ENCODE measurements at regions not wholly inside any gene's neighbourhood (a gene's known extent, or its start where the extent isn't known, plus 50 kb on each side); places are given as distances from the start of the nearest gene placed in this dataset.

DNA sequence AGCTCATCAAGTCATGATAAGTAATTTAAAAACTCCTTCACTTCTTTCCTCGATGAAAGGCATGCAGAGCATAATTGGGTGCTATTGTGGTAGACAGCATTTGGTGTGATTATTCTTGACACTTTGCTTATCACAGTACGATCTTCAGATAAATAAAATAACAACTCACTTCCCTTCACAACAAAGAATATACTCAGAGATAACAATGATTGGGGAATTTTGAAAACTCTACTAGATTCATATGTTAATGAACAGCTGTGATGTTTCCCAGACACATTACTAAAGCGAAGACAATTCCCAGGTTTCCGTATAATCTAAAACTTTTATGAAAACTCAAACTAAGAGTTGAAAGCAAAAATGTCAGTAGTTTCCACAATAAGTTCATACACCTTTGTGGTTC is 670.6 kb upstream of the EPHA7 start:
- Histone ChIP-seq H3K36me3 (ENCODE audit: control insufficient read depth, insufficient read depth, low read length) (no peaks in the 10 kb centered on the region), H3K27ac (no peak overlapping the region), H3K27me3 (ENCODE audit: control insufficient read depth, insufficient read depth, low read length) (no peaks in the 10 kb centered on the region), H3K9me3 (ENCODE audit: control insufficient read depth, low read length) (no peaks in the 10 kb centered on the region), H3K4me3 (ENCODE audit: low read depth, low read length) (no peak overlapping the region), H2AFZ (no peak overlapping the region), H3K9ac (no peak overlapping the region), H3K79me2 (no peaks in the 10 kb centered on the region), H3K4me2 (ENCODE audit: low read length) (no peak overlapping the region), H3K4me1 (no peaks in the 10 kb centered on the region)
- TF ChIP-seq, protein P1, sequence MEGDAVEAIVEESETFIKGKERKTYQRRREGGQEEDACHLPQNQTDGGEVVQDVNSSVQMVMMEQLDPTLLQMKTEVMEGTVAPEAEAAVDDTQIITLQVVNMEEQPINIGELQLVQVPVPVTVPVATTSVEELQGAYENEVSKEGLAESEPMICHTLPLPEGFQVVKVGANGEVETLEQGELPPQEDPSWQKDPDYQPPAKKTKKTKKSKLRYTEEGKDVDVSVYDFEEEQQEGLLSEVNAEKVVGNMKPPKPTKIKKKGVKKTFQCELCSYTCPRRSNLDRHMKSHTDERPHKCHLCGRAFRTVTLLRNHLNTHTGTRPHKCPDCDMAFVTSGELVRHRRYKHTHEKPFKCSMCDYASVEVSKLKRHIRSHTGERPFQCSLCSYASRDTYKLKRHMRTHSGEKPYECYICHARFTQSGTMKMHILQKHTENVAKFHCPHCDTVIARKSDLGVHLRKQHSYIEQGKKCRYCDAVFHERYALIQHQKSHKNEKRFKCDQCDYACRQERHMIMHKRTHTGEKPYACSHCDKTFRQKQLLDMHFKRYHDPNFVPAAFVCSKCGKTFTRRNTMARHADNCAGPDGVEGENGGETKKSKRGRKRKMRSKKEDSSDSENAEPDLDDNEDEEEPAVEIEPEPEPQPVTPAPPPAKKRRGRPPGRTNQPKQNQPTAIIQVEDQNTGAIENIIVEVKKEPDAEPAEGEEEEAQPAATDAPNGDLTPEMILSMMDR (IDR thresholded peaks at IDR 0.05), result no peak

DNA sequence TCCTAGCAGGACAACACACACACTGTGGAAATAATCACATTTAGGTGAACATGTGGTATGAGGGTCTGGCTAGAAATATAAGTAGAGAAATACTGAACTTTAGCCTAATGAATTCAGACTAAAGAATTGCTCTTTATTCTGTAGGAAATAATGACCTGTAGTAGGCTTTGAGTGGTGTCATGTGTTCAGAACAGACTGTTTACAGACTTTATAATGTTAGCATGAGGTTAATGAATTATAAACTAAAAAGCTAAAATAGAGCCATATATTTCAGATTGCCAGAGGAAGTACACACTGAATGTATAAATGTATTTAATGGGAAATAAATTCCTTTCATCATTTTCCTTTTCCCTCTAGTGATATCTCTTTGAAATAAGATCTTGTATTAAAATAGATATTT is 669.5 kb upstream of the EPHA7 start:
- Histone ChIP-seq H3K4me1 (no peaks in the 10 kb centered on the region), H3K36me3 (ENCODE audit: control insufficient read depth, insufficient read depth, low read length) (no peaks in the 10 kb centered on the region), H3K27me3 (ENCODE audit: control insufficient read depth, insufficient read depth, low read length) (no peaks in the 10 kb centered on the region), H3K27ac (no peak overlapping the region), H3K79me2 (no peaks in the 10 kb centered on the region), H3K4me2 (ENCODE audit: low read length) (no peak overlapping the region), H2AFZ (no peak overlapping the region), H3K4me3 (ENCODE audit: low read depth, low read length) (no peak overlapping the region), H3K9ac (no peak overlapping the region), H3K9me3 (ENCODE audit: control insufficient read depth, low read length) (no peaks in the 10 kb centered on the region)
- TF ChIP-seq, protein P1 (IDR thresholded peaks at IDR 0.05), result no peak

DNA sequence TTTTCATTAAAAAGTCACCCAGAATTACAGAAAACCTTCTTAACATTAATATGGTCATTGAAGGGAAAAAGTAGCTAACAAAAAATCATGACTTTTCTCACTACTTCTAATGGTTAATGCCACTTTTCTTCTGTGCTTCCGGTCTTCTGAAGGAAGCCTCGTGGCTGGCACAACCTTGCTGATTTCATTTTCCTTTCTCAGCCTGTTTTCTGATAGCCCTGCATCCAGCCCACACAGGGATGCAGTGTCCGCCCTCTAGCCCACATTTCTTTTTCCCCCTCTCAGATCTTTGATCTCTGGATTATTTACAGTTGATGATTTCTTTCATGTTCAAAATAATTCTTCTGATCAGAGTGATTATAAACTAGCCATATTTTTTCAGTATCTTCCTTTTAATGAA is 655.4 kb upstream of the EPHA7 start:
- H3K36me3 ChIP-seq (ENCODE audit: control insufficient read depth, insufficient read depth, low read length), result no peaks in the 10 kb centered on the region
- no peak overlapping the region for H3K27ac ChIP-seq
- H3K9me3 ChIP-seq (ENCODE audit: control insufficient read depth, low read length), result no peaks in the 10 kb centered on the region
- H3K4me1 ChIP-seq, result no peaks in the 10 kb centered on the region
- no peak overlapping the region for H3K9ac ChIP-seq
- H3K27me3 ChIP-seq (ENCODE audit: control insufficient read depth, insufficient read depth, low read length), result no peaks in the 10 kb centered on the region
- TF ChIP-seq, protein P1 (IDR thresholded peaks at IDR 0.05), result no peak
- no peak overlapping the region for H3K4me3 ChIP-seq (ENCODE audit: low read depth, low read length)
- H3K4me2 ChIP-seq (ENCODE audit: low read length), result no peak overlapping the region
- no peaks in the 10 kb centered on the region for H3K79me2 ChIP-seq
- H2AFZ ChIP-seq, result no peak overlapping the region

DNA sequence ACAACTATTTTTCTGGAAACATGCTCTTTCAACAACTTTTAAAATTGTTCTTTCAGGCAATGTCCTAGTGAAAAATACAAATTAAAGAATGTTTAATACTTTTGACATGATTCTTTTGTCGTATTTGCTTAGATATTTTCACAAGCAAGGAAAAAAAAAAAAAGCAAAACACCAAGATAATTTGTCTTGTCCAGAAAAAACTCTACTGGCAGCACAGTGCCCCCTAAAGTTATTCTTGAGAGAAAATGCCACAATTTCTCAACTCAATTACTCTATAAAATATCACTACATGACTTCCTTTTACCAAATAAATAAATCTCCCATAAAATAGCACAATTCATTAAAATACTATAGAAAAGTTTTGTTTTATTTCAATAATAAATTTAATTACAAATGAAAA is 652.5 kb upstream of the EPHA7 start:
- H3K27me3 ChIP-seq (ENCODE audit: control insufficient read depth, insufficient read depth, low read length), result no peaks in the 10 kb centered on the region
- H3K9me3 ChIP-seq (ENCODE audit: control insufficient read depth, low read length), result no peaks in the 10 kb centered on the region
- H3K4me2 ChIP-seq (ENCODE audit: low read length), result no peak overlapping the region
- no peak overlapping the region for H3K9ac ChIP-seq
- H3K36me3 ChIP-seq (ENCODE audit: control insufficient read depth, insufficient read depth, low read length), result no peaks in the 10 kb centered on the region
- no peak overlapping the region for H3K4me3 ChIP-seq (ENCODE audit: low read depth, low read length)
- H2AFZ ChIP-seq, result no peak overlapping the region
- H3K4me1 ChIP-seq, result no peaks in the 10 kb centered on the region
- no peak overlapping the region for H3K27ac ChIP-seq
- no peaks in the 10 kb centered on the region for H3K79me2 ChIP-seq
- TF ChIP-seq, protein P1 (IDR thresholded peaks at IDR 0.05), result no peak

DNA sequence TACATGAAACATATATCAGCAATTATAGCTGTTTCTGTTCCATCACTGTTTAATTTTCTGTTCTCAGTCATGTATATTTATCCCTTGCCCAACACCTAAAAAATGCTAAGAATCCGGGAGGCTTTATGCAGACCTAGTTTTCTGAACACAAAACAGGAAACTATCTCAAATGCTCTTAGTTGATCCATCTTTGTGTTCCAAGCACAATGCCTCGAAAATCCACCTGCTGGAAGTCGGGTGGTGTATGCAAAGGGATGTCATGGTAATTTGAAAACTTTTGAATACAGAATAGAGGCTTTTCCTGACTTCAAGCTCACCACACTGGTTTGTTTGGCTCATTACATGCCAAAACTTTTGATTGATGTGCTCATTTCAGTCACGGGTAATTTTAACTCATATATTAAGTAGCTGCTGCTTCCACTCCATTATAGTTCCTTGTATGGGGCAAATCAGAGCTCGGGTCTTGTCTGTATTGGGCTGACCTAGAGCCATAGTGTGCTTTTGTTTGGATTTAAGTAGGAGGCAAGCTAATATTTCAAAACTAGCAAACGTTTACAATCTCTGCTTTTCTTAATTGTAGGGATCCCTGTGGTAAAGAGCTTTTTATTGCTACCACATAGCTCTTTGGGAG is 646.5 kb upstream of the EPHA7 start:
- Histone ChIP-seq H3K36me3 (ENCODE audit: control insufficient read depth, insufficient read depth, low read length) (no peaks in the 10 kb centered on the region), H3K27ac (no peak overlapping the region), H2AFZ (no peak overlapping the region), H3K27me3 (ENCODE audit: control insufficient read depth, insufficient read depth, low read length) (no peaks in the 10 kb centered on the region), H3K4me2 (ENCODE audit: low read length) (no peak overlapping the region), H3K4me1 (no peaks in the 10 kb centered on the region), H3K9me3 (ENCODE audit: control insufficient read depth, low read length) (no peaks in the 10 kb centered on the region), H3K4me3 (ENCODE audit: low read depth, low read length) (no peak overlapping the region), H3K79me2 (no peaks in the 10 kb centered on the region), H3K9ac (no peak overlapping the region)
- TF ChIP-seq, protein P1 (IDR thresholded peaks at IDR 0.05), result no peak
